NCI-H146 (cell line): ENCODE measurements at regions not wholly inside any gene's neighbourhood (a gene's known extent, or its start where the extent isn't known, plus 50 kb on each side); places are given as distances from the start of the nearest gene placed in this dataset.
"Not testable (repeated sequence)": the region's sequence is repeated elsewhere in the genome, so short reads cannot be mapped to it uniquely, and the experiment has no call there.

Experiments used
- DNase-seq: peaks from one replicate; lab custom pipeline; 2025; lab: John Stamatoyannopoulos, UW

DNA sequence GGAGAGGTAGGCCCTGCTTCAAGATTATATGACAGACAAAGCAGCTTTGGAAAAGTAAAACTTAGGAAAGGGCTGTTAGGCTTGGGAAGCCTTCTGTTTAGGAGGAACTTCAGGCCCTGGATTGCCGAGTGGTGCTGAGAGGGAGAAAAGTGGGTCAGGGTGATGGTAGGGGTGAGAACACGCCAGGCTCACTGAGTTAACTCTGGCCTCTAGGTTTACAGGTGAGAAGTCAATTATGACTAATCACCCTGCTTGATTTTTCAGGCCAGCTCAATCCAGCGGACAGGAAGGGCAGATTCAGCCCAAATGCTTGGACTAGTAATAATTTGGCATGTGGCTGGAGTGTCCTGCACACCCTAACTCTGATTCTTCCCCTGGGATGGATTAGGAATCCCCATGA, 365.1 kb upstream of the LMCD1 start:
- DNase-seq: no peak

DNA sequence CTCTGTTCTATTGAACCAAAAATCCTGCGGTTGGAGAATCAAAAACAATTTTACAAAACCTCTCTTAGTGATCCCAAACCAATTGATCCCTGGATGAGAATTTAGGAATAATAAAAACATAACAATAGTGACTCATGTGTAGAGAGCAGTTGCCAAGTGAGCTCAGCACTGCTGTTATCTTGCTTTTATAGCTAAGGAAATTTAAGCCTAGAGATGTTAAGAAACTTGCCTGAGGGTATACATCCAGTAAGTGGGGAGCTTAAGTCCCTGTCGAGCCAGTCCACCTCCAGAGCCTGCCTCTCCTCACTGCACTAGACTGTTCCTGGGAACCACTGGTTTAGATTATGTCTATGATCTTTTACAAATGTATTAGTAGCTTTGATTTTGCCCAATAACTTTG, 358.4 kb upstream of the LMCD1 start:
- DNase-seq: no peak

DNA sequence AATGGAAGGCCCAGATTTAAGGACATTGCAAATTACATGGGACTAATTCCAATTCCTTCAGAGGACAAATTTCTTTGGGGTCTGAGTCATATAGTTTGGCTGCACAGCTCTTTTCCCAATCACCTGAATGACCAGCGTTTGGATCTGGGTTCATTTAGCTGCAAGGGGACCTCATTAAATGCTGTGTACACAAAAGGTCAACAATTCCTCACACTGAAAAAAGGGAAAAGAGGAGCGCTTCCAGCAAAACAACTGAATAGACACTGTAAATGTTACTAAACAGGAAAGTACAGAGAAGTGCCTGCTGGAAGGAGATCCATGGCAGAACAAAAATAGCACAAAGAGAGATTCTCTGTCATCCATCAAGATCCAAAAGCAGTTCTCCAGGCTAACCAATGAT, 356.0 kb upstream of the LMCD1 start:
- no peak for DNase-seq

DNA sequence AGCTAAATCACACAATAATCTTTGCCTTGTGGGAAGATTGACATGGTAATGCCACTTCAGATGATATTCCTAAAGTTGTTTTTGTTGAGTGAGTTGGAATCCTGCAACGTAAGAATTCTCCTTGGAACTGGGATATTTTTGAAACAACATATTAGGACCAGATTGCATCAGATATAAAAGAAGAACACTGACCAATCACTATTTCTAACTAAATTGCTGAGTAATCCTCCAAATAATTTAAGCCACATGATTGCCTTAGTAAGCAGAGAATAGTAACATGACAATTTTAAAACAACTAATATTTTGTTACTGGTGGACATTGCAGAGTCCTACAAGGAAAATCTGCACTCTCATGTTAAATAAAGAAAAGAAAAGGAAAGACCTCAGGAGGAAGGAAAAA, 353.9 kb upstream of the LMCD1 start:
- DNase-seq: no peak

DNA sequence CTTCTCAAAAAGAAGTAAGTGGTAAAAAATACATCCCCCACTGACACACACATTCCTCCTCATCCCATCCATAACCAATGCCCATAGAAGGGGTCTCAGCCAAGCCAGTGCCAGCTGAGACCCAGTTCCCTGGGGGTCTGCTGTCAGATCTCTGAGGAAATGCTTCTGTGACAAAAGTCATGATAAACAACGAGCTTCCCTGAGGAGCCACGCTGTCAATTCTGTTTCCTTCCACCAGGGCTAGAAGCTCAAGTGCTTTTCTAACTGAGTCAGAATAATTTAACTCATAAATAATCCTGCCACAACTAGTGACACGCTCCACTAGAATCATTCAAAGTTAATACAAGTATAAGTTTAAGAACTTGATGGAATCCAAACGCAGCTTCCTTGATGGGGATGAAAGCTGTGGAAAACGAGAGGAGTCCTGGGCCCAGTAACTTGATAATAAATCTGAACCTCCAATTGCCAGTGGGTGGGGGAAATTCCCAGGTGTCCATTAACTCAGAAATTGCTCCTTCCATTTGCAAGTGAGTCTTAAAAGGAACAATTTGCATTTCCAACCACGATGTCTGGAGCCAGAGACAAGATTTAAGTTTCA, 348.7 kb upstream of the LMCD1 start:
- no peak for DNase-seq

DNA sequence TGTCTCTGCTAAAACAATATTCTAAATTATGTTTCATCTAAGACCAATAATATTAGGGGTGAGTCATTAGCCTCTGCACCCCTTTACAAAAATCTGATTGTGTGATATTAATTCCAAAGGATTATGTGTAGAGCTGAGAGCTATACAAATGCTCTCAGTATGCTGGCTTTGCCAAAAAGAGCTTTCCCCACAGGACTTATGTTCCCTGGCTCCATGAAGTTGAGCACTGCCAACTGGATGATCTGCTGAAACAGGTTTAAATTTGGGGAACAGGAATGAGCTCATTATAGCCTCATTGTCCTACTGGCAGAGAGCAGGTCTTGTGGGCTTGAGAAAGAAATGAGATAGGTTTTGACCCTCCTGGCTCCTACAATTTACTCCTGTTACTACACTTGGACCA, 347.8 kb upstream of the LMCD1 start:
- no peak for DNase-seq

DNA sequence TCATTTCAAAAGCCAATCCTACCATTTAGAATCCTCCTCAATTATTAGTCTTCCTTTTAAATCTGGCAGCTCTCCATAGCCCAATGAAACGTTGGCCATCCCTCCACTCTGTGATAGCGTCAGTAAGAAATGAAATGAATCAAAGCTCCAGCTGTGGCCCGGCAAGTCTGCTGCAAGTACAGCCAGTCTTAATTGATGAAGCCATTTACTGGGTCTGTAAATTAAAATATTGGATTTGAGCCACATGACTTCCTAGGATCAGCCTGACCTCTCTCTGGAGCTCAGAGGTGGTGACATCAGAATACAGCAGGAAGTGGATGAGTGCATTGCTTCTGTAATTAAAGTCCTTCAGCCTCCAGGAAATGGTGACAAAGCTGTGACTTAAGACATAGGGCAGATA, 347.0 kb upstream of the LMCD1 start:
- no peak for DNase-seq

DNA sequence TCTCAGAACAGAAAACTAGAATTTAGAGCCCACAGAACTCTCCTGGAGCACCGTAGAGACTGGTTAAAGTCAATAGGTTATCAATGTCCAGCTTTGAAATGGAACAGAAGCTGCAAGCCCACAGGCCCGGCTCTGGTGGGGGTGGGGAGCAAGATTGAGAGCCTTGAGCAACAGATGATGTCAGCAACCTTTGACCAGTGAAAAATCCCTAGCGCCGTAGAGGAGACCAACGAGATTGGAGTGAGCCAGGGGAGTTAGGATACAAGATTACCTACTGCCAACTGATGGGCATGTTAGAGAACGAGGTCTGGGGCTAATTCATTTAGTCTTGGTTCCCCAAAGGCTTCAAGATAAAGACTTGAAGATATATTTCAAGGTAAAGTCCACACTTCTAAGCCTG, 345.5 kb upstream of the LMCD1 start:
- no peak for DNase-seq

DNA sequence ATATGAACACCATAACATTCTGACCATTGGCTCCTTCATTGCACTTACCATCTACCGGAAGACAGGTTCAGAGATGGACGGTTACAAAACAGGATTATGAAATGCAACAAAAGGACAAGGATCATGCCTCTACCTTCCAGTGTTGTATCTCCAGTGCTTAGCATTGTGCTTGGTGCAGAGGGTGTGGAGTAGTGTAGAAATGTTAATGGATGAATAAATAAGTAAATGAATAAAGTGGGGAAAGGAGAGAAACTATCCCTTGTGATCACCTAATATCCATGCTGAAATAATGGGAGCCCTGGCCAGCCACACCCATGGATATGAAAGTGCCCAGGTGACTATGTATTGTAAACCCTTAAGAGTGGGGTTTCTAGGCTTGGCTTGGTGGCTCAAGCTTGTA, 344.8 kb upstream of the LMCD1 start:
- DNase-seq: no peak

DNA sequence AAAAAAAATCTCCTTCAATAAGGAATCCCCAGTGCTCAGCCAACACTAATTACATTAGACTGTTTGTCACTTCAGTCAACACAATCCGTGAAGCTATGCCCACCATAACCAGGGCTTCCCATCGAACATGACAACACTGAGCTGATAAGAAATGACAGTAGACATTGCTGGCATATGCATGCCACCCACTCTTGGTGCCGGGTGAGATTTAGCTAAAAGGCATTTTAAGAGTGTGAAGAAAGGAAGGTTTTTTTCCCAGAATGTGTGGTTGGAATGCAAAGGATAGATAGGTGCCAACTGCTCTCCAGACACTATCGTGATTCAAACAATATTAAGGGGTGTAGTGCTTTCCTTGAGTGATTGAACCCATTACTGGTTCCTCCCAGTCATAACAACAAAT, 344.0 kb upstream of the LMCD1 start:
- DNase-seq: no peak

DNA sequence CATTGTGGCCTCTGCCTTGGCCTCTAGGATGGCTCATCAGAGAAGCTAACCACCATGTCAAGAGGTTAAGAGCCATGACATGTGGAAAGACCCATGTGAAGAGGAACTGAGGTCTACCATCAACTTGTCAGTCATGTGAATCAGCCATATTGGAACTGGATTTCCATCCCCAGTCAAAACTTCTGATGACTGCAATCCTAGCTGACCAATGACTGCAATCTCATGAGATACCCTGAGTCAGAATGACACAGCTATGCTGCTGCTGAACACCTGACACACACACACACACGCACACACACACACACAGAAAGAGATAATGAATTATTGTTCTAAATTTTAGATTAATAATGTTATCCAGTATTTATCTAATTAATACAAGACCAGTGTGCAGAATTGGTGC, 337.5 kb upstream of the LMCD1 start:
- no peak for DNase-seq

DNA sequence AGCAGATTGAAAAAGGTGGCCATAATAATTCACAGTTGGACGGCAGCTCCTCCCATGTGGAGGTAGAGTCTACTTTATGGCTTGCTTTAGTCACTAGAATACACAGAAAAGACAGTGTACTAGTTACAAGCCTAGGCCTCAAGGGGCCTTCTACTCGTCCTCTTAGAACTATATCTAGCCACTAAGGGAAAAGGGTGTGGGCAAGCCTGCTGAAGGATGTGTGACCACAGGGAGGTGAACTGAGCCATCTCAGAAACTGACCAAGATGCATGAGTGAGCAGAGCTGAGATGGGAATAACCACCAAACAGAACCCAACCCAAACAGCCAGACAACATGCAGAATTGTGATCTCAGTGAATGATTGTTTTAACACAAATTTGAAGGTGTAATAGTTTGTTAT, 335.6 kb upstream of the LMCD1 start:
- DNase-seq: no peak

DNA sequence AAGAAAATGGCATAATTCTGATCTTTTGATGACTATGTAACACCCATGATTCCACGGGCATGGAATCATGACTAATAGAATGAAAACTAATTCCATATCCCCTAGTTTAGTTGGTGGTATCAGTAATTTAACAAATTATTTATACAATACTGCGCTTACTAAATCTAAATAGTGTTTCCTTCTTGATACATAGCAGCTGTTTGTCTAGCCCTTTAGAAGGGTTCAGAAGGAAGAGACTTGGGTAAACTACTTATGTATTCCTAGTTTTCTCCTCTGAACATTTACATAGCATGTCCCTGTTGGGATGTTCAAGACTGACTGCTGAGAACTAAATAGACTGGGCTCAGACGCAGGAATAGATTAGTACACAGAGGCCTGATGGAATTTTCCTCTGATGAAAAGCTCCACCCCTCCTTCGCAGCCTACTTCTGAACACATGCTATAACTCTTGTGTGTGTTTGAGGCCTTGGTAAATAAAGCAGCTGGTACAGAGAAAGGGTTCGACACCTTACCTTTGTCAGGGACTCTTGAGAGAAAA, 330.6 kb upstream of the LMCD1 start:
- DNase-seq: no peak

DNA sequence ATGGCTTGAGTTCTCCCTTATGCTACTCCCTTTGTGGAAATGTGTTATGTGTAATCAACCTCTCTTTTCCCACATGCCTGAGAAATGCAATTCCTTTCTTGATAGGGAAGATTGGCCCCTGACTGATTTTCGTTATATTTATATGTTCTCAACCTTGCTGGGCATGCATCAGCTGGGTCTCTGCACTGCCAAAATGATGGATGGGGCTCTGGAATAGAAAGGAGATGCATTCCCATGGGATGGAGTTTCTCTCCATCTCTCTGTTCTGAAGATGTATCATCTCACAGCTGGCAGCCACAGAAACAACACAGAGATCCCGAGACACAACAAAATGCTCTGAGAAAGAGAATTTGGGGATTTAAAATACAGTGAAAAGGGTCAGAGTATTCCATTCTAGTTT, 327.7 kb upstream of the LMCD1 start:
- no peak for DNase-seq

DNA sequence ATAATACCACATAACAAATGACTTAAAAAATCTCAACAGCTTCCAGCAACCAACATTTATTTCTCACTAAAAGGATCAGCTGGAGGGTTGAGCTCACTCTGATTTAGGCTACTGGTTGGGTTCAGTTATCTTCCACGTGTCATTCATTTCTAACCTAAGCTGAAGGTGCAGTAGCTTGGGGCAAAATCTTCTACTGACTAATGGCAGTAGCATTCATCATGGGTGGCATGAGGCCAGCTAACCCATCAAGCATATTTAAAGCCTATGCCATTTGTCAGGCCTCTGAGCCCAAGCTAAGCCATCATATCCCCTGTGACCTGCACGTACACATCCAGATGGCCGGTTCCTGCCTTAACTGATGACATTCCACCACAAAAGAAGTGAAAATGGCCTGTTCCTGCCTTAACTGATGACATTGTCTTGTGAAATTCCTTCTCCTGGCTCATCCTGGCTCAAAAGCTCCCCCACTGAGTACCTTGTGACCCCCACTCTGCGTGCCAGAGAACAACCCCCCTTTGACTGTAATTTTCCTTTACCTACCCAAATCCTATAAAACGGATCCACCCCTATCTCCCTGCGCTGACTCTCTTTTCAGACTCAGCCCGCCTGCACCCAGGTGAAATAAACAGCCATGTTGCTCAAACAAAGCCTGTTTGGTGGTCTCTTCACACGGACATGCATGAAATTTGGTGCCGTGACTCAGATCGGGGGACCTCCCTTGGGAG, 324.7 kb upstream of the LMCD1 start:
- DNase-seq: not testable (repeated sequence)

DNA sequence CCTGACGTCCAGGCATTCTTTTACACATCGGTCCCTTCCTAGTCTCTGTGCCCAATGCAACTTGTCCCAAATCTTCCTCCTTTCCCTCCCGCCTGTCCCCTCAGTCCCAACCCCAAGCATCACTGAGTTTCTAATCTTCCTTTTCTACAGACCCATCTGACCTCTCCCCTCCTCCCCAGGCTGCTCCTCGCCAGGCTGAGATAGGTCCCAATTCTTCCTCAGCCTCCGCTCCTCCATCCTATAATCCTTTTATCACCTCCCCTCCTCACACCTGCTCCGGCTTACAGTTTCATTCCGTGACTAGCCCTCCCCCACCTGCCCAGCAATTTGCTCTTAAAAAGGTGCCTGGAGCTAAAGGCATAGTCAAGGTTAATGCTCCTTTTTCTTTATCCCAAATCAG, 323.1 kb upstream of the LMCD1 start:
- DNase-seq: not testable (repeated sequence)

DNA sequence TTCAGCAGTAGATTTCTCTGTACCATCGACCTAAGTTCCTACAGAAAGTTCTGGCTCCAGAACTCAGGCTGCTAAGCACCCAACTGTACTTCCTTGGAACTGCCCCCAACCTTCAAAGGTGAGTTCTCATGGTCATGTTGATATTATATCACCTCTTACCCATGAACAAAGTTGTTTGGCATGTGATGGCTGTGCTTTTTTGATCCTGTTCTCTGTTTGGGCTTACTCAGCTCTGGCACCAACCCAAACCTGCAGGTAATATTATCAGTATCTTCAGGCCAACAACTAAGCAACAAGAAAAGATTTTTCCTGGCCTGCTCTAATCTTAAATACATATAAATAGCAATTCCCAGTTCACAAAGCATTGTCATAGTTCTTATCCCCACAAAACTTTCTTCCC, 318.7 kb upstream of the LMCD1 start:
- no peak for DNase-seq

DNA sequence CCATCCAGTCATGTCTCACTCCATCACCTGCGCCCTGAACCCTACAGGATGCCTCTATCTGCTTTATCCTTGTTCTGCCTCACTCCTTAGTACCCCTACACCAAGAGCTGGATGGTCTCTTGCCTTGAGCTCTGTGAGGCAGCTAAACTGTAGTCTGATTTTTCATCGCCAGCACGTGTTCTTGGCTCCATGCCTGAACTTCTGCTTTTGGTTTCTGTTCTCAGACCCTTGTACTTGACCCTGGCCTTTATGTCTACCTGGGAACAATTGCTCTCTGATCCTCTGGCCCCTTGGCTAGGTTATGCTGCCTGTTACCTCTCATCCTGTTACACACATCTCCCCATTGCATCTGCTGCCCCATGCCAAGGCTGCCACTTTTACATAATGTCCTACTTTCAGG, 318.0 kb upstream of the LMCD1 start:
- no peak for DNase-seq

DNA sequence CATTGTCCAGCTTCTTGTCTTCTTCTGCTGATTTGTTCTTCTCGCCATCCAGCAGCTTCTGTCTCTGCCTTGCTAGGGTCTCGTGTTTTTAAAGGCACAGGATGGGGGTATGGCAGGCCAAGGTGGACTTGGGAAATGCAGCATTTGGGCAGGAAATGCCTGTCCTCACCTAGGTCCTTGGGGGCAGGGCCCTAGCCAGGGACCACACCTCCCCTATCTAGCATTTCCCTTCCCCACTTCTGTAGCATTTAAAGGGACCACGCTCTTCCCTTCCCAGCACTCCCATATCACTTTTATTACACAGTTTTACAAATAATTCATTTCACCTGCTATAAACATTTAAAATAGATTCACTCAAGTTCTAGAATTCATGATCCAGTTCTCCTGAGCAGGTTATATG, 315.4 kb upstream of the LMCD1 start:
- DNase-seq: no peak

DNA sequence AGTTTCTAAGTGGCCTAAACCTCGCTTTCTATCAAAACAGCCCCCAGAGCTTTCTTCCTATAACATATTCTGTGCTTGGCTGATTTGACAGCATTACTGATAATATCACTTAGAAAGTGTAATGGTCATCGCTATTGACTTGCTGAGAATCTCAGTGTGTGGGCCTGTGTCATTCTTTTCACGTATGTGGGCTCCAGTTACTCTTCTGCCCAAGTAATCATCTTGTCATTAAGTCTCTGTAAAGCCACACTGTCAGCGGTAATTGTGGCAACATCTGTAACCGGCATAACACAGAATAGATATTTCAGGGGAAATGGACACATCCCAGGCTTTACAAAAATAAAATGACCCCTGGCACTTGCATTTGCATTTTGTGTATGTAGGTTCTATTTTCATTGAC, 313.6 kb upstream of the LMCD1 start:
- no peak for DNase-seq

DNA sequence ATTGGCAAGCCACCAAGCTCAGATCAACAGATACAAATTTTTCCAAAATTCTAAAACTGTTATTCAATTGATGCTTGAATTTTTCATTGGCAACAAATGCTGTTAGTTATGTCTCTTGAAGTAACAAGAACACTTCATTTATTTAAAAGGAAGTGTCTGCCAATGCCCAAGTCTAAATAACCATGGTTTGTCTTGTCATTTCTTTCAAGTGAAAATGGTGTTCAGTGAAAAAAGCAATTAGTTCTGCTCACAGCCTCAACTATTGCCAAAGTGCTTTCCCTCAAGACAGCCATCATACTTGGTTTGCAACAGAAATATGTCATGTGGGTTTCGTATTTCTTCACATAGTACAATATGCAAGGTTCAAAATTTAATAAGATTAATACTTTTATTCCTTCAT, 312.6 kb upstream of the LMCD1 start:
- no peak for DNase-seq

DNA sequence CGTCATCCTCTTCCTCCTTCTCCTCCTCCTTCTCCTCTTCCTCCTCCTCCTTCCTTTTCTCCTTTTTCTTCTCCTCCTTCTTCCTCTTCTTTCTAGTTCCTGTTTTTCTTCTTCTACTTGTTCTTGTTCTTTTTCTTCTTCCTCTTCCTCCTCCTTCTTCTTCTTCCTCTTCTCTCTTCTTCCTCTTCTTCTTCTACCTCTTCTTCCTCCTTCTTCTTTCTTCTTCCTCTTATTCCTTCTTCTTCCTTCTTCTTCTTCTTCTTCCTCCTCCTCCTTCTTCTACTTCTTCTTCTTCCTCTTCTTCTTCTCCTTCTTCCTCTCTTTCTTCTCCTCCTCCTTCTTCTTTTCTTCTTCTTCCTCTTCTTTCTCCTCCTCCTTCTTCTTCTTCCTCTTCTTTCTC, 310.2 kb upstream of the LMCD1 start:
- DNase-seq: no peak

DNA sequence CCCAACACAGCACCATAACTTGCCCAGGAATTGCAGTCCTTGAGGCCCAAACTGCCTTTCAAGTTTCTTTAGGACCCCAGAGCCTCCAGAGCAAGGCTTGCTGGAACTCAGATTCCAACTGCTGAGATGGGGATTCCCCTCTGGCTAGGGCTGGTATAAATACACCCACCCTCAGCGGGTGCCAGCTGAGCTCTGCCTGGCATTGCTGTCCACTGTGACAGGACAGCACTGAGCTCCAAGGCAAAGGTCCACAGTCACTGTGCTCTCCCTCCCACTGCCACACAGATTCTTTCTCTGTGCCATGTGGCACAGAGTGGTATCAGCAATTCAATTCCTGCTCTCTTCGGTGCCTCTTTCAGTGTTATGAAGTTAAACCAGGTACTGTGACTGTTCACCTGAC, 304.2 kb upstream of the LMCD1 start:
- DNase-seq: no peak

DNA sequence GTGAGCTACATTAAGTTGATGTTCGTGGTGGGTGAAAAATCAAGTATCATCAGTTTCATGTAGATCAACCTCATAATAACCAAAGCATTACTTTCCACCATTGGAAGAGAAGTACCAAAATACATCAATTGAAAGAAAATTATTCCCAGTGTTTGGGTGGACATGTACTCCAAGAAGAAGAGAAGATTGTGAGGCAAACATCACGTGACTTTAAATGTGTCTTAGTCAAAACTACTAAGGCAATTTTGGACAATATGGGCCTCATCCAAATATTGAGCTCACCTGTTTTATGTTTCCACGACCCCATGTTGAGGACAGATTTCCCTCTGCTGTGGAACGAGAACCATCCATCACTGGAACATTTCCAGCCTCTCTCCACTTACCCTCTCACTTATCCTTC, 303.0 kb upstream of the LMCD1 start:
- DNase-seq: no peak
